SJCRH30 (cell line): ENCODE measurements at regions not wholly inside any gene's neighbourhood (a gene's known extent, or its start where the extent isn't known, plus 50 kb on each side); places are given as distances from the start of the nearest gene placed in this dataset.

Experiments
- DNase-seq, 2 experiments: peaks; one replicate each; pipeline ENCODE4 v3.0.0-alpha.2; 2015 to 2020
- H3K27ac ChIP-seq: fragments of 250-450 bp; sonication (Bioruptor Pico); 2 replicates; pipeline ENCODE4 v1.5.1; 2020; ENCODE audit warnings: mild to moderate bottlenecking, moderate library complexity
- H3K27me3 ChIP-seq: fragments of 250-450 bp; sonication (Bioruptor Pico); 2 replicates; pipeline ENCODE4 v1.5.1; 2020; ENCODE audit warnings: mild to moderate bottlenecking, moderate library complexity
- H3K36me3 ChIP-seq: fragments of 250-450 bp; sonication (Bioruptor Pico); 2 replicates; pipeline ENCODE4 v1.5.1; 2020; ENCODE audit warnings: mild to moderate bottlenecking, moderate library complexity
- H3K4me1 ChIP-seq: fragments of 250-450 bp; sonication (Bioruptor Pico); 2 replicates; pipeline ENCODE4 v1.5.1; 2020; ENCODE audit warnings: mild to moderate bottlenecking, moderate library complexity
- H3K4me3 ChIP-seq: fragments of 250-450 bp; sonication (Bioruptor Pico); 2 replicates; pipeline ENCODE4 v1.5.1; 2020; ENCODE audit warnings: mild to moderate bottlenecking, moderate library complexity
- H3K9me3 ChIP-seq: fragments of 250-450 bp; sonication (Bioruptor Pico); replicated peaks from 2 replicates; pipeline ENCODE4 v1.5.1; 2020; ENCODE audit warnings: mild to moderate bottlenecking, moderate library complexity

DNA sequence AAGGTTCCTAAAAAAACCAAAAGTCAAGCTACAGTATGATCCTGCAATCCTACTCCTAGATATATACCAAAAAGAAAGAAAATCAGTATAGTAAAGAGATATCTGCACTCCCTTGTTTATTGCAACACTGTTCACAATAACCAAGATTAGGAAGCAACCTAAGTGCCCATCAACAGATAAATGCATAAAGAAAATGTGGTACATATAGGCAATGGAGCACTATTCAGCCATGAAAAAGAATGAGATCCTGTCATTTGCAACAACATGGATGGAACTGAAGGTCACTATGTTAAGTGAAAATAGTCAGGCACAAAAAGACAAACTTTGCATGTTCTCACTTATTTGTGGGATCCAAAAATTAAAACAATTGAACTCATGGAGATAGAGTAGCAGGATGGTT lies 1159.5 kb upstream of the AUTS2 start:
- Histone ChIP-seq H3K27me3 (no peaks in the 10 kb centered on the region), H3K9me3 (no peaks in the 10 kb centered on the region), H3K36me3 (no peaks in the 10 kb centered on the region), H3K4me3 (no peak overlapping the region), H3K4me1 (no peaks in the 10 kb centered on the region), H3K27ac (no peak overlapping the region)
- no peak for DNase-seq

DNA sequence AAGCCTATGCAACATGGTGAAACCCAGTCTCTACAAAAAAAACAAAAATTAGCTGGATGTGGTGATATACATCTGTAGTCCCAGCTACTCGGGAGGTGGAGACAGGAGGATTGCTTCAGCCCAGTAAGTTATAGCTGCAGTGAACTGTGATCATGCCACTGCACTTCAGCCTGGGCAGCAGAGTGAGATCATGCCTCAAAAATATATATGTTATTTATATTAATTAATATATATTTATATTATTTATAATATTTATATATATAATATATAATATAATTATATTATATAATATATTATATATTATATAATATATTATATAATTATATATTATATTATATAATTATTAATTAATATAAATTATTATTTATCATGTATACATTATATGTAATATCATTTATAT lies 1158.4 kb upstream of the AUTS2 start:
- Histone ChIP-seq H3K9me3 (no peaks in the 10 kb centered on the region), H3K36me3 (no peaks in the 10 kb centered on the region), H3K4me1 (no peaks in the 10 kb centered on the region), H3K27ac (no peak overlapping the region), H3K4me3 (no peak overlapping the region), H3K27me3 (no peaks in the 10 kb centered on the region)
- DNase-seq, result no peak

DNA sequence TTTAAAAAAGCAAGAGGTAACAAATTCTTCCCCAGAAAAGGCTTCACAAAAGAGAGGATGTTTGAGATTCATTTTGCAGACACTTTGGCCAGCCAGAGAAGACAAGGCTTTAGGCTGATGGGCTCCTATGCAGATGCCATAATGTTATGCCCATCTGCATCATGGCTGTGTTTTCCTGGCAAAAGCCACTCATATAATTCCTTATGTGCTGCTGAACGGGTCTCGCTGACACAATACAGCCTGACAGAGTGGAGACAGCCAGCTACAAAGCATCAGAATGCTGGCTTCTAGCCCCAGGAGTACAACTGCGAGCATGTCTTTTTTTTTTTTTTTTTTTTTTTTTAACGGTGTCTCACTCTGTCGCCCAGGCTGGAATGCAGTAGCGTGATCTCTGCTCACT lies 1157.4 kb upstream of the AUTS2 start:
- H3K36me3 ChIP-seq, result no peaks in the 10 kb centered on the region
- no peaks in the 10 kb centered on the region for H3K9me3 ChIP-seq
- peak in 1 of 2 experiments; percentile 12 for DNase-seq
- no peaks in the 10 kb centered on the region for H3K27me3 ChIP-seq
- H3K27ac ChIP-seq, result no peak overlapping the region
- H3K4me1 ChIP-seq, result no peaks in the 10 kb centered on the region
- no peak overlapping the region for H3K4me3 ChIP-seq

DNA sequence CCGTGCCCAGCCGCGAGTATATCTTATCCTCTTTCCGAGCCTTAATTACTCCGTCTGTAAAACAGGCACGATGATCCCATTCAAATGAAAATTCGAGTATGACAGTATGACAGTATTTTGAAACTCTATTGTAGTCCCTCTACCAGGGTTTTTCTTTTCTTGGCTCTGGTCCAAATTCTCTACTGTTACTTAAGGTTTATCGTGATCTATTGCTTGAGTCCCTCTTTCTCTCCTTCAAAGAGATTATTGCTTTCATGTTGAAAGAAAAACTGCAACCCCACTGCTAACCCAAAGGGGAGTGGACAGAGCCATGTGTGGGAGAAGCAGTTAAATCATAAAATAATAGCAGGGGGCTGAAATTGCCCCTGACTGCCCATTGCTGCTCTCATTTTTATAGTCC lies 1156.6 kb upstream of the AUTS2 start:
- no peaks in the 10 kb centered on the region for H3K27me3 ChIP-seq
- H3K27ac ChIP-seq, result no peak overlapping the region
- no peaks in the 10 kb centered on the region for H3K4me1 ChIP-seq
- no peak for DNase-seq
- no peaks in the 10 kb centered on the region for H3K36me3 ChIP-seq
- H3K9me3 ChIP-seq, result no peaks in the 10 kb centered on the region
- H3K4me3 ChIP-seq, result no peak overlapping the region

DNA sequence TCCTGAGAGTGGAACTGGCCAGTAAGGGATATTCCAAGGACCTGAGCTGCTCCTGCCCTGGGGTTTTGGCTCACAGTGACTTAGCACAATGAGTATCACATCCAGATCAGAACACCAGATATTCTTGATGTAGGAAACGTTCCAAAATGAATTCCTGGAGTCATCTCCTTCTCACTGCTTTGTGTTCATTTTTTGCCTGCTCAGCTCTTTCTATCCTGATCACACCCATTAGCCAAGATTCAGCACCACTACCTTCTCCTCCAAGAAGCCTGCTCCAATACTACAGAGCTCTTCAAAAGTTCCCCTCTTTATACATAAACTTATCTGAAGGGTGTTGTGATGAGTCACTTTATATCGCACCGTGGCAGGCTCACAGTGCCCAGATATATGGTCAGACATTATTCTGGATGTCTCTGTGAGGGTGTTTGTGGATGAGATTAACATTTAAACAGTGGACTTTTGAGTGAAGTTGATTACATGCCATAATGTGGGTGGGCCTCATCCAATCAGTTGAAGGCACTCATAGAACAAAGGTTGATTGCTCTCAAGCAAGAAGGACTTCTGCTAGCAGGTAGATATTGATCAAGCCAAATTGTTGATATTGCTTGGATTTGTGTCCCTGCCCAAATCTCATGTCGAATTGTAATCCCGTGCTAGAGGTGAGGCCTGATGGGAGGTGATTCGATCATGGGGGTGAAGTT lies 1155.2 kb upstream of the AUTS2 start:
- H3K27ac ChIP-seq, result no peak overlapping the region
- no peak overlapping the region for H3K4me3 ChIP-seq
- no peaks in the 10 kb centered on the region for H3K4me1 ChIP-seq
- H3K9me3 ChIP-seq, result no peaks in the 10 kb centered on the region
- no peaks in the 10 kb centered on the region for H3K27me3 ChIP-seq
- no peaks in the 10 kb centered on the region for H3K36me3 ChIP-seq
- DNase-seq, result no peak

DNA sequence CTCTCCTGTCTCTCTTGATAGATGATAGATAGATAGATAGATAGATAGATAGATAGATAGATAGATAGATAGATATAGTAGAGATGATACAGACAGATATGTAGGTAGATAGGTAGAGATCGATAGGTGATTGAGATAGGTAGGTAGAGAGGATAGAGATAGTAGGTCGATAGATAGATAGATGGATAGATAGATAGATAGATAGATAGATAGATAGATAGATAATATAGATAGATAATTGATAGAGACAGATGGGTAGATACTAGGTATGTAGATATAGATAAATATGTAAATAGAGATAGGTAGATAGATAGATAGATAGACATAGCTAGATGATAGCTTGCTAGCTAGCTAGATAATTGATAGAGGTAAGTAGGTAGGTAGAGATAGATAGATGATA lies 1154.2 kb upstream of the AUTS2 start:
- no peak for DNase-seq
- Histone ChIP-seq H3K36me3 (no peaks in the 10 kb centered on the region), H3K9me3 (no peaks in the 10 kb centered on the region), H3K4me3 (no peak overlapping the region), H3K4me1 (no peaks in the 10 kb centered on the region), H3K27me3 (no peaks in the 10 kb centered on the region), H3K27ac (no peak overlapping the region)

DNA sequence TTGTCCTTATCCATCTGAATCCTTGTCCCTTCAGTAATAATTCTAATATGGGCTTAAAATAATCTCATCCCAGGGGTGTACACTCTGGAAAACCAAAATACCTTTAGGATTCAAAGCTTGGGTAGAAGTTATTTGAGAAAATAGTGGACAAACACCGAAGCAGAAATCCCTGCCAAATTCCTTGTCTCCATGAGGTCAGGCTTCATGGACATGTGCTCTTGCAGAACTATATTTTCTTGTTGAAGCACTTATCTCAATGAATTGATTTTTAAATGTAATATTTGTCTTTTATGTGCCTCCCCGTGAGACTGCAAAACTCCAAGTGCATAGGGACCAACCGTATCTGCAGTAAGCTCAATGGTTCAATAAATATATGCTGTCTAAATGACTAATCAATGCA lies 1153.3 kb upstream of the AUTS2 start:
- H3K27ac ChIP-seq, result no peak overlapping the region
- DNase-seq, result no peak
- H3K27me3 ChIP-seq, result no peaks in the 10 kb centered on the region
- H3K4me3 ChIP-seq, result no peak overlapping the region
- no peaks in the 10 kb centered on the region for H3K36me3 ChIP-seq
- H3K9me3 ChIP-seq, result no peaks in the 10 kb centered on the region
- no peaks in the 10 kb centered on the region for H3K4me1 ChIP-seq

DNA sequence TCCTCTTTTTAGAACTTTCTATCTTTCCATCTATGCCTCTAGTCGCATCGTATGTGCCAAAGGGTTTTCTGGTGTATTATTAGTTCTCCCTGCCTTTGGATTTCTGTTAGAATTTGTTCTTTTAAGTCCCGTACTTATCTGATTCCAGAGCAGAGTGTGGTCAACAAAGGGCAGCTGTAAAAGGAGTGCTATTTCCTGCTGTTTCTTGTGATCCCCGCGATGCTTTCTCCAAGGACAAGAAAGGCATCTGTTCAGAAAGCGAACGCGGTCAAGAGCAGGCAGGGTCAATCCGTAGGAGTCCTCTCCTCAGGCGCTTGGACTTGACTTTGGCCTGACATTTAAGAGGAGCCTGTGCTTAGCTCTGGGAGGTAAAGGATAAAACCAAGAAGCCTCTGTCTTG lies 1152.1 kb upstream of the AUTS2 start:
- DNase-seq, result no peak
- Histone ChIP-seq H3K27me3 (no peaks in the 10 kb centered on the region), H3K27ac (no peak overlapping the region)

DNA sequence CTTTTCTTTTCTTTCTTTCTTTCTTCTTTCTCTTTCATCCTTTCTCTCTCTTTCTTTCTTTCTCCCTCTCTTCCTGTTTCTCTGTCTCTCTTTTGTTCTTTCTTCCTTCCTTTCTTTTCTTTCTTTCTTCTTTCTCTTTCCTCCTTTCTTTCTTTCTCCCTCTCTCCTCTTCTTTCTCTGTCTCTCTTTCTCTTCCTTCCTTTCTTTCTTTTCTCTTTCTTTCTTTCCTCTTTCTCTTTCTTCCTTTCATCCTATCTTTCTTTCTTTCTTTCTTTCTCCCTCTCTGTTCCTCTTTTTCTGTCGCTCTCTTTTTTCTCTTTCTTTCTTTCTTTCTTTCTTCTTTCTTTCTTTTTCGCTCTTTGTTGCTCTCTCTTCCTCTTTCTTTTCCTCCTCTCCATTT lies 1149.2 kb upstream of the AUTS2 start:
- Histone ChIP-seq H3K9me3 (no peaks in the 10 kb centered on the region), H3K27ac (no peak overlapping the region), H3K4me1 (no peaks in the 10 kb centered on the region), H3K4me3 (no peak overlapping the region), H3K36me3 (no peaks in the 10 kb centered on the region), H3K27me3 (no peaks in the 10 kb centered on the region)
- no peak for DNase-seq

More for the DNA sequence above, 1152.1 kb upstream of the AUTS2 start:
- no peak overlapping the region for H3K4me3 ChIP-seq
- H3K9me3 ChIP-seq, result no peaks in the 10 kb centered on the region
- no peaks in the 10 kb centered on the region for H3K36me3 ChIP-seq
- H3K4me1 ChIP-seq, result no peaks in the 10 kb centered on the region

DNA sequence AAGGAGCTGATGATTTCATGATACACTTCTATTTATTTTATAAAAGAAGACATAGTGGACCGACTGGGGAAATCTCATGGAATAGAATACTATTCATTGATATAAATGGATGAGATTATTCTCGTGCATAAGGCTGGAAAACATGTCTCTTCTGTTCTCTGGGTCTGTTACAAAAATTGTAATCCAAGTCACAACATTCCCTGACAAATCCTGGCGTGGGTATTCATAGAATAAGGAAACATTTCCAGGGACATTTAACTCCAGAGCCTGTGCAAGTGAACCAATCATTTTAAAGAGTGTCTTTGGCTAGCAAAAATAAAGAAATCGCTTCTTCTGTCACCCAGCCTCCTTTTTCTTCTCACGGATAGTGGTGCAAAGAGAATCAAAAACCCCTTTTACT lies 1148.5 kb upstream of the AUTS2 start:
- Histone ChIP-seq H3K27me3 (no peaks in the 10 kb centered on the region), H3K27ac (no peak overlapping the region), H3K4me3 (no peak overlapping the region), H3K36me3 (no peaks in the 10 kb centered on the region), H3K9me3 (no peaks in the 10 kb centered on the region), H3K4me1 (no peaks in the 10 kb centered on the region)
- no peak for DNase-seq

DNA sequence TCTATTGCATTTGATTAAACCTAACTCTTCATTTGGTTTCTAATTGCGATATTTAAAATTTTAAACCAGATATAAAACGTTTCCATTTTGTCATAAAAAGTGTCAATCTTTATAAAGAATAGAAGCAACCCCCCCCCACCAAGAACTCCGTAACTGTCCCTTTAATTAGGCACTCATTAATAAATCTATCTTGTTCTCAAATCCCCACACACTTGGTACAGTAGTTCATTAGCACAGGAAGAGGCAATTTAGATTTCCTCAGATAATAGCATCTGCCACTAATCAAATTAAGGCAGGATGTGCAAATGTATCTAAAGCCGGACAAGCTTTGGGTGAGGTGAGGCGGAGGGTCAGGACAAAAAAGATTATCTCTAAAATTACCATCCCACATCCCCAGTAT lies 1143.3 kb upstream of the AUTS2 start:
- no peaks in the 10 kb centered on the region for H3K4me1 ChIP-seq
- H3K9me3 ChIP-seq, result no peaks in the 10 kb centered on the region
- no peaks in the 10 kb centered on the region for H3K27me3 ChIP-seq
- DNase-seq, result no peak
- no peaks in the 10 kb centered on the region for H3K36me3 ChIP-seq
- no peak overlapping the region for H3K4me3 ChIP-seq
- H3K27ac ChIP-seq, result no peak overlapping the region

DNA sequence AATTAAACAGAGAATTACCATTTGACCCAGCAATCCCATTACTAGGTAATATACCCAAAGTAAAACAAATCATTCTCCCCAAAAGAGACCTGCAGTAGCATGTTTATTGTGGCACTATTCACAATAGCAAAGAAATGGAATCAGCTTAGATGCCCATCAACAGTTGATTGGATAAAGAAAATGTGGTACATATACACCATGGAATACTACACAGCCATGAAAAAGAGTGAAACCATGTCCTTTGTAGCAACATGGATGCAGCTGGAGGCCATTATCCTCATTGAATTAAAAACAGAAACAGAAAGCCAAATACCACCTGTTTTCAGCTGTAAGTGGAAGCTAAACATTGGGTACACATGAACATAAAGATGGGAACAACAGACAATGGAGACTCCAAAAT lies 1141.8 kb upstream of the AUTS2 start:
- Histone ChIP-seq H3K4me3 (no peak overlapping the region), H3K4me1 (no peaks in the 10 kb centered on the region), H3K27ac (no peak overlapping the region), H3K9me3 (no peaks in the 10 kb centered on the region), H3K36me3 (no peaks in the 10 kb centered on the region), H3K27me3 (no peaks in the 10 kb centered on the region)
- no peak for DNase-seq

DNA sequence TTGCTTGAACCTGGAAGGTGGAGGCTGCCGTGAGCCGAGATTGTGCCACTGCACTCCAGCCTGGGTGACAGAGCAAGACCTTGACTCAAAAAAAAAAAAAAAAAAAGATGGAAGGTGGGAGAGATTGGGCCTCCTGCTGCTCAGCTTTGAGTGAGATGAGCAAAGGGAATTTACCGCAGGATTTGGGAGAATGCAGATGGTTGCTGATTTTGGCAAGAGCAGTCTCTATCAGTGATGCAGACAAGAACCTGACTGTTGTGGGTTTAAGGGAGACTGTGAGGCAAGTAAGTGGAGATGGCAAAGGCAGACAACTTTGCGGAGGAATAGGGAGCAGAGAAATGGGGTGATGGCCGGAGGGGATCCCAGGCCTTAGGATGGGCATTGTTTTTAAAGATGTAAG lies 1140.8 kb upstream of the AUTS2 start:
- H3K27ac ChIP-seq, result no peak overlapping the region
- no peak overlapping the region for H3K4me3 ChIP-seq
- no peak for DNase-seq
- H3K36me3 ChIP-seq, result no peaks in the 10 kb centered on the region
- no peaks in the 10 kb centered on the region for H3K9me3 ChIP-seq
- H3K4me1 ChIP-seq, result no peaks in the 10 kb centered on the region
- H3K27me3 ChIP-seq, result no peaks in the 10 kb centered on the region

DNA sequence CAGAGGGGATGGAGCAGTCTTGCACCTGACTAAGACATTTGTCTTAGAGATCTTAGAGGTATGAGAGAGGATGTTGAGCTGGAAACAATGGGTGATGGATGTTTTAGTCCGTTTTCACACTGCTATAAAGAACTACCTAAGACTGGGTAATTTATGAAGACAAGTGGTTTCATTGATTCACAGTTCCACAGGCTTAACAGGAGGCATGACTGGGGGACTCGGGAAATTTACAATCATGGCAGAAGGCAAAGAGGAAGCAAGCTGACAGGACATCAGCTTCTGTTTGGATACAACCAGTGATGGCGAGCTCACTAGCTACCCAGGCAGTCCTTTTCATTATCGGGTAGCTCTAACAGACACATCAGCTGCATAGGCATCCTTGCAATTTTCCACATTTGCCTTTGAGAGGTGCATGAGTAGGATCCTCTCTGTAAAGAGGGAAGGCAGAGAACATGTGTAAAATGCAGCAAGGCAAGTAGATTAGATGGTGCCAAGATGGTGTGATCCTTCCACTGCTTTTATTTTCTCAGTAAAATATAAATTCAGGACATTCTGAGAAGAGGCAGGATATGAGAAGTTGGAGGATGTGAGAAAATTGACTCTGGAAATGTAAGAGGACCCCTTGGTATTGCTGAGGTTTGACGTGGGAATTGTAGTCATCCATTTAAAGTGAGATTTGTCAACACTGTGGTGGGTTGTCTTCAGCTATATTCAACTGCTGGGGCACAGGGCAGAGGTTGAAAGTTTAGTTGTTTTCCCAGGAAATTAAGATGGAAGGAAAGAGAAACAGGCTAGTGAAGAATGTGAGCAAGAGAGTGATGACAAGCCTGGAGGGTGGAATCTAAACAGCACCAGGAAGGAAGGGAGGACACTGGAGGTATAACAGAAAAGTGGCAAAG lies 1140.0 kb upstream of the AUTS2 start:
- no peaks in the 10 kb centered on the region for H3K36me3 ChIP-seq
- no peaks in the 10 kb centered on the region for H3K4me1 ChIP-seq
- H3K9me3 ChIP-seq, result no peaks in the 10 kb centered on the region

DNA sequence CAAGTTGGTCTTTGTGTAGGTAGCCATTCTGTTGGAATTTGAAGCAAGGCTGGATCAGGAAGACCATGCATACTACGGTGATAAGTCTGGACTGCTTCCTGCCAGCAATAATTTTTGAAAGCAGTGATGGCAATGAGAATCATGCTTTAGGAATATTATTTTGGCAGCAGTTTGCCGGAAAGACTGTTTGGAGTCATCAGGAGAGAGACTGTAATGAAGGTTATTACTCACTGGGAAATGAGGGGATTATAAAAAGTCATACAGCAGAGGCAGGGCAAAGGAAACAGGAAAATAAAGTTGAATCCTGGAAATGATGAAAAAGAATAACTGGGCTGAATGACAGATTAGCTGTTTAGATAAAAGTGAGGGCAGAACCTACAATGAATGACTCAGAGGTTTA lies 1136.8 kb upstream of the AUTS2 start:
- Histone ChIP-seq H3K9me3 (no peaks in the 10 kb centered on the region), H3K4me1 (no peaks in the 10 kb centered on the region), H3K36me3 (no peaks in the 10 kb centered on the region), H3K4me3 (no peak overlapping the region), H3K27ac (no peak overlapping the region), H3K27me3 (no peaks in the 10 kb centered on the region)
- no peak for DNase-seq

More for the DNA sequence above, 1140.0 kb upstream of the AUTS2 start:
- Histone ChIP-seq H3K27ac (no peak overlapping the region), H3K27me3 (no peaks in the 10 kb centered on the region), H3K4me3 (no peak overlapping the region)
- DNase-seq, result no peak
